RWPE1 (cell line): ENCODE measurements at regions not wholly inside any gene's neighbourhood (a gene's known extent, or its start where the extent isn't known, plus 50 kb on each side); places are given as distances from the start of the nearest gene placed in this dataset.
"Not testable (repeated sequence)": the region's sequence is repeated elsewhere in the genome, so short reads cannot be mapped to it uniquely, and the experiment has no call there.

Experiments
- CTCF ChIA-PET: fragments of 350-600 bp; sonication (Branson Sonifier 250); formaldehyde crosslinking; extraction: SDS; loops from one replicate; lab custom pipeline; 2021; lab: Yijun Ruan, JAX
- POLR2A ChIA-PET: fragments of 400-600 bp; formaldehyde crosslinking; extraction: SDS; loops from one replicate; lab custom pipeline; 2020; ENCODE audit warnings: antibody characterized with exemption; ENCODE audit not compliant: low non-redundant PET; lab: Yijun Ruan, JAX
- DNase-seq: peaks from one replicate; pipeline ENCODE4 v3.0.0; 2012; ENCODE audit warnings: low spot score
- H3K27ac ChIP-seq: fragments of 450-650 bp; 2 replicates; pipeline ENCODE4 v1.5.1; 2017
- TF ChIP-seq, protein P1 (sequence below): fragments of 450-650 bp; conservative IDR thresholded peaks from 2 replicates; pipeline ENCODE4 v1.5.1; 2017; ENCODE audit warnings: low read depth, mild to moderate bottlenecking

- ChIA-PET CTCF (no interaction called here), POLR2A (no interaction called here)
- H3K27ac ChIP-seq: no peak overlapping the region
These were observed 267.7 kb downstream of the RPAP3 start for GRCh38 chr12:47438175-47438574.

GRCh38 chr12:47437570-47437969 lies 268.3 kb downstream of the RPAP3 start:
- CTCF ChIA-PET: no interaction called here
- POLR2A ChIA-PET: no interaction called here

More at GRCh38 chr12:47438175-47438574, 267.7 kb downstream of the RPAP3 start:
- TF ChIP-seq, protein P1, sequence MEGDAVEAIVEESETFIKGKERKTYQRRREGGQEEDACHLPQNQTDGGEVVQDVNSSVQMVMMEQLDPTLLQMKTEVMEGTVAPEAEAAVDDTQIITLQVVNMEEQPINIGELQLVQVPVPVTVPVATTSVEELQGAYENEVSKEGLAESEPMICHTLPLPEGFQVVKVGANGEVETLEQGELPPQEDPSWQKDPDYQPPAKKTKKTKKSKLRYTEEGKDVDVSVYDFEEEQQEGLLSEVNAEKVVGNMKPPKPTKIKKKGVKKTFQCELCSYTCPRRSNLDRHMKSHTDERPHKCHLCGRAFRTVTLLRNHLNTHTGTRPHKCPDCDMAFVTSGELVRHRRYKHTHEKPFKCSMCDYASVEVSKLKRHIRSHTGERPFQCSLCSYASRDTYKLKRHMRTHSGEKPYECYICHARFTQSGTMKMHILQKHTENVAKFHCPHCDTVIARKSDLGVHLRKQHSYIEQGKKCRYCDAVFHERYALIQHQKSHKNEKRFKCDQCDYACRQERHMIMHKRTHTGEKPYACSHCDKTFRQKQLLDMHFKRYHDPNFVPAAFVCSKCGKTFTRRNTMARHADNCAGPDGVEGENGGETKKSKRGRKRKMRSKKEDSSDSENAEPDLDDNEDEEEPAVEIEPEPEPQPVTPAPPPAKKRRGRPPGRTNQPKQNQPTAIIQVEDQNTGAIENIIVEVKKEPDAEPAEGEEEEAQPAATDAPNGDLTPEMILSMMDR: no peak
- no peak for DNase-seq

DNA sequence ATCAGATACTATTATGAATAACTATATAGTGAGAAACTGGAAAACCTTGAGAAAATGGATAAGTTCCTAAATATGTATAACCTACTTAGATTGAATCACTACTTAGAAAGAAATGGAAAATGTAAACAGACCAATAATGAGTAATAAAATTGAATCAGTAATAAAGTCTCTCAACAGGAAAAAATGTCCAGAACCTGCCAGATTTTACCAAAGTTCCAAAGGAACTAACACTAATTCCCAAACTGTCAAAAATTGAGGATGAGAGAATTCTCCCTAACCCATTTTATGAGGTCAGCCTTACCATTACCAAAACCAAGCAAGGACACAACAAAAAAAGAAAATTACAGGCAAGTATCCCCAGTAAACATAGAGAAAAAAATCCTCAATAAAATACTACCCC lies 272.0 kb downstream of the RPAP3 start:
- POLR2A ChIA-PET: no interaction called here
- no peak for DNase-seq
- TF ChIP-seq, protein P1: no peak
- CTCF ChIA-PET: no interaction called here
- H3K27ac ChIP-seq: no peak overlapping the region

More at GRCh38 chr12:47437570-47437969, 268.3 kb downstream of the RPAP3 start:
- H3K27ac ChIP-seq: no peak overlapping the region
- no peak for DNase-seq
- TF ChIP-seq, protein P1: no peak

DNA sequence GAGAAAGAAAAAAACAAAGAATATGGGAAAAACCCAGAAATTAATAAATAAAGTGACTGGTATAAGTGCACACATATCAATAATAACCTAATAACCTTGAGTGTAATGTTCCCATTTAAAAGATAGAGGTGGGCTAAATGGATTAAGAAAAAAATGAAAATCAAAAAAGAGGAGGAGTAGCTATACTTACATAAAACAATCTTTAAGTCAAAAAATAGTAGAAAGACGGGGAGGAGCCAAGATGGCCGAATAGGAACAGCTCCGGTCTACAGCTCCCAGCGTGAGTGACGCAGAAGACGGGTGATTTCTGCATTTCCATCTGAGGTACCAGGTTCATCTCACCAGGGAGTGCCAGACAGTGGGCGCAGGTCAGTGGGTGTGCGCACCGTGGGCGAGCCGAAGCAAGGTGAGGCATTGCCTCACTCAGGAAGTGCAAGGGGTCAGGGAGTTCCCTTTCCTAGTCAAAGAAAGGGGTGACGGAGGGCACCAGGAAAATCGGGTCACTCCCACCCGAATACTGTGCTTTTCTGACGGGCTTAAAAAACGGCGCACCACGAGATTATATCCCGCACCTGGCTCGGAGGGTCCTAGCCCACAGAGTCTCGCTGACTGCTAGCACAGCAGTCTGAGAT lies 279.0 kb downstream of the RPAP3 start:
- CTCF ChIA-PET: interaction anchor here (0.6 kb wide), 1 partner anchor 372 kb away, joined by 3 read pairs; no protein-coding TSS in a partner anchor
- H3K27ac ChIP-seq, DNase-seq, POLR2A ChIA-PET: not testable (repeated sequence)

- no peak overlapping the region for H3K27ac ChIP-seq
- TF ChIP-seq, protein P1: no peak
- no peak for DNase-seq
- ChIA-PET POLR2A (no interaction called here), CTCF (no interaction called here)
These were observed 283.2 kb downstream of the RPAP3 start for GRCh38 chr12:47422611-47423010.

GRCh38 chr12:47419497-47419896 lies 286.3 kb downstream of the RPAP3 start:
- DNase-seq: no peak
- ChIA-PET POLR2A (no interaction called here), CTCF (interaction anchor here (0.6 kb wide), 1 partner anchor 373 kb away, joined by 4 read pairs; no protein-coding TSS in a partner anchor)
- TF ChIP-seq, protein P1: no peak
- no peak overlapping the region for H3K27ac ChIP-seq

DNA sequence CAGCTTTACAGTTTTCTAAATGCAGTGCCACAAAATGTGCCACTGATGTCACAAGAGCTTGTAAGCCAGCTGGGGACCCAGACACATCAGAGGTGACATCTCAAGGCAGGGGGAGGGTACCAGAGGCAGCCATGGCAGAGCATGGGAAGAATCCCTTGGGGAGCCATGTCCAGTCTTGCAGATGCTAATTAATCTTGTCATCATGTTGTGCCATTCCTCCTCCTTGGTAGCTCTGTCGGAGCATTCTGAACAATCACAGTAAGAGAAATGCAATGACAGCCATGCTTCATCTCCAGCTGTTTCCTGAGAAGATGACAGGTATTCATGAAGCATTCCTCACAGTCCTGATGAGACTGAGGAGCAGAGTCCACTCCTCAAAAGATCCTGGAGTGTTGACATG lies 287.9 kb downstream of the RPAP3 start:
- POLR2A ChIA-PET: no interaction called here
- TF ChIP-seq, protein P1: no peak
- CTCF ChIA-PET: no interaction called here
- no peak overlapping the region for H3K27ac ChIP-seq
- no peak for DNase-seq
